Pancreas (tissue), 10 donors: ENCODE measurements at regions not wholly inside any gene's neighbourhood (a gene's known extent, or its start where the extent isn't known, plus 50 kb on each side); places are given as distances from the start of the nearest gene placed in this dataset.

ENCODE experiments used
- ATAC-seq, 4 donors: fragments of 200-7000 bp; cut with Tn5 transposase; one replicate each; pipeline versions ENCODE4 v1.8.0 to v1.9.1; 2020; ENCODE audit warnings: mild to moderate bottlenecking in 4 of 4, moderate library complexity in 4 of 4
- DNase-seq, 6 donors: peaks; one replicate each; pipeline ENCODE4 v3.0.0-alpha.2; 2020
- FAIRE-seq: peaks from 2 replicates; lab custom pipeline; 2012; peaks lifted over from hg19 to GRCh38; lab: Jason Lieb, UNC
- H3K27ac ChIP-seq, 4 donors: fragments of 200-600 bp; sonication (generic); 1 replicate in 3 of 4; 2 replicates in 1 of 4; pipeline versions ENCODE4 v1.5.0 to v1.8.0; 2020
- H3K27me3 ChIP-seq, 4 donors: fragments of 200-600 bp; one replicate each; pipeline ENCODE4 v1.8.0; 2021
- H3K36me3 ChIP-seq, 3 donors: fragments of 200-600 bp; sonication (generic) in 1 of 3; one replicate each; pipeline versions ENCODE4 v1.5.0 to v1.8.0; 2020 to 2021
- H3K4me1 ChIP-seq, 3 donors: fragments of 200-600 bp; one replicate each; pipeline ENCODE4 v1.8.0; 2021
- H3K4me3 ChIP-seq, 4 donors: fragments of 200-600 bp; sonication (generic) in 2 of 4; one replicate each; pipeline versions ENCODE4 v1.5.0 to v1.8.0; 2020 to 2021
- H3K9me3 ChIP-seq, 4 donors: fragments of 200-600 bp; one replicate each; pipeline ENCODE4 v1.8.0; 2021
- WGBS, 2 donors: extraction: QIAGEN DNeasy Blood & Tissue Kit; methylation state at CpG; one replicate each; pipeline ENCODE4 v1.1.7; 2013; 5-methylcytosine and 5-hydroxymethylcytosine counted together
- intact Hi-C, 3 donors: fragments of 100-400 bp; cut with DNase I; formaldehyde crosslinking; loops; one replicate each; pipeline versions ENCODE4 v1.11.1 to v1.14.2; 2022
- TF ChIP-seq, protein P1 (sequence below), 4 donors: fragments of 200-600 bp; sonication (generic) in 3 of 4; IDR thresholded peaks; one replicate each; pipeline versions ENCODE4 v1.5.0 to v1.8.0; 2021; ENCODE audit warnings: antibody characterized with exemption in 4 of 4
- donor health status: healthy with polysubstance abuse.
- donor health status: DM: no; HTN: no; CAD: no; lungs with moderate emphysema.
- donor health status: DM: no; HTN: no; CAD: no.
- donor health status: control.
- donor health status: control.
- donor health status: Bipolar disorder and iron deficiency.
- donor health status: DM: yes; HTN: yes; CAD: no.
- donor health status: DM: no; HTN: no; CAD: no.
- donor health status: DM: no; HTN: no; CAD: no.
- donor health status: DM: yes; HTN: yes; CAD: no.

DNA sequence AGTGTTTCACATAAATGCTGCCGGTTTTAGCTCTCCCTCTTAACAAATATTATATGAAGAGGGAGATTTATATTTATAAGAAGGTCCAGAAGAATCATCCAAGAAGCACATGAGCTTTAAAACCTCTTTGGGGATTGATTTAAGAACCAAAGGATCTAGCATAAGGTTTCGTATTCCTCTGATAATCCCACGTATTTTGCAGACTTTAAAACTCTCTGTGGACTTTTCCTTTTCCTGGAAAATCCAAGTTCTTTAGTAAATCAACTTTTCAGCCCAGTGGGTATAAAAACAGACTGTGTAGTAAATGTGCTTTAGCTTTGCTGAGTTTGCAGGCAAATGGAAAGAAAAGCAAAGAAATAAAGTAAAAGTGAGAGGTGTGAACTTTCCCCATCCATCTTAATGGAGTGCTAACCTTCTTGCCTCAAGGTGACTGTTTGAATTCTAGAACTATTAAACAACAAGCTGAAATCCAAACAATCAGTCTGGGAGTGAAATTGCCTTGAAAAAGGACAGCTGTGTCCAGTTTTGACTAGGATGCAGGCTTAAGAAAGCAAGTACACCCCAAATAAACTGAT is 363.4 kb upstream of the SLC24A2 start:
- Histone ChIP-seq H3K4me3 (no peak overlapping the region), H3K36me3 (no peaks in the 10 kb centered on the region), H3K27ac (no peak overlapping the region), H3K9me3 (no peaks in the 10 kb centered on the region), H3K27me3 (no peaks in the 10 kb centered on the region), H3K4me1 (no peaks in the 10 kb centered on the region)
- no peak for ATAC-seq
- FAIRE-seq, result no peak
- DNase-seq, result no peak
- 76% methylated on average over 3 of the region's 3 CpGs for WGBS, 2 donors
- intact Hi-C loops, result no loop called here
- TF ChIP-seq, protein P1, sequence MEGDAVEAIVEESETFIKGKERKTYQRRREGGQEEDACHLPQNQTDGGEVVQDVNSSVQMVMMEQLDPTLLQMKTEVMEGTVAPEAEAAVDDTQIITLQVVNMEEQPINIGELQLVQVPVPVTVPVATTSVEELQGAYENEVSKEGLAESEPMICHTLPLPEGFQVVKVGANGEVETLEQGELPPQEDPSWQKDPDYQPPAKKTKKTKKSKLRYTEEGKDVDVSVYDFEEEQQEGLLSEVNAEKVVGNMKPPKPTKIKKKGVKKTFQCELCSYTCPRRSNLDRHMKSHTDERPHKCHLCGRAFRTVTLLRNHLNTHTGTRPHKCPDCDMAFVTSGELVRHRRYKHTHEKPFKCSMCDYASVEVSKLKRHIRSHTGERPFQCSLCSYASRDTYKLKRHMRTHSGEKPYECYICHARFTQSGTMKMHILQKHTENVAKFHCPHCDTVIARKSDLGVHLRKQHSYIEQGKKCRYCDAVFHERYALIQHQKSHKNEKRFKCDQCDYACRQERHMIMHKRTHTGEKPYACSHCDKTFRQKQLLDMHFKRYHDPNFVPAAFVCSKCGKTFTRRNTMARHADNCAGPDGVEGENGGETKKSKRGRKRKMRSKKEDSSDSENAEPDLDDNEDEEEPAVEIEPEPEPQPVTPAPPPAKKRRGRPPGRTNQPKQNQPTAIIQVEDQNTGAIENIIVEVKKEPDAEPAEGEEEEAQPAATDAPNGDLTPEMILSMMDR (IDR thresholded peaks at IDR 0.05), result no peak

DNA sequence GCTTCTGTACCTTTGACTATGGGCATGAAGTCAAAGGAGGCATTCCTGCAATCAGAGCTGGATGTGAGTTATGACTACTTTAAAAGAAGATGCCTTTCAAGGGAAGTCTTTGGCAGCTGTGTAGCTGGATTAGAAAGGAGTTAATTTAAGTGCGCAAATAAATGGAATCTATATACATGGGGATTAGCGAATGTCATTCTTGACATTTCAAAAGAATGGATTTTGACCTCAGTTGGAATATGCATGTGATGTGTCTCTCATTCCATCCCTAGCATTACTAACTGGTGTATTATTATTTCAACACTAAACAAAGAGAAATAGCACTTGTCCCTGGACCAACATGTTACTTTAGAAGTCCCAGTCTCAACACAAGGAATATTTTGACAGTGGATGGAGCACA is 359.6 kb upstream of the SLC24A2 start:
- TF ChIP-seq, protein P1 (IDR thresholded peaks at IDR 0.05), result no peak
- no peaks in the 10 kb centered on the region for H3K9me3 ChIP-seq
- ATAC-seq, result no peak
- 93 to 97% methylated on average over 2 of the region's 2 CpGs for WGBS, 2 donors
- no peaks in the 10 kb centered on the region for H3K27me3 ChIP-seq
- intact Hi-C loops, result no loop called here
- H3K4me1 ChIP-seq, result no peaks in the 10 kb centered on the region
- no peak overlapping the region for H3K27ac ChIP-seq
- H3K36me3 ChIP-seq, result no peaks in the 10 kb centered on the region
- DNase-seq, result no peak
- H3K4me3 ChIP-seq, result no peak overlapping the region
- FAIRE-seq, result no peak

DNA sequence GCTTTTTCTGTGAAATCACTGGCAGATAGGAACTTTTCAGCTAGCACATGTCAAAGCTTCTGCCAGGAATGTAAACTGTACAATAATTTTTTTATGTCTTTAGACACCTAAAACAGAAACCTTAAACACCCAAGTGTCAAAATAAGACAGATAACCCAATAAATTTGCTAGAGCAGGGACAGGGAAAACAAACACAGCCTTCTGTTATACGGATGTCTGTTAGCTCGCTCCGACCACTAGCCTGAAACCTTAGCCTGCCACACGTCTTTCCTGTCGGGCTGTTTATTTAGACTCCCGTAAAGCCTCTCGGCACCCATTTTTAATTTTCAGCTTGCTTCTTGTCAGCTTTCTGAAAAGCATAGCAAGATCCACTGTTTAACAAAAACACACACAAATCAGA is 355.4 kb upstream of the SLC24A2 start:
- no peak for DNase-seq
- intact Hi-C loops, result no loop called here
- no peaks in the 10 kb centered on the region for H3K9me3 ChIP-seq

DNA sequence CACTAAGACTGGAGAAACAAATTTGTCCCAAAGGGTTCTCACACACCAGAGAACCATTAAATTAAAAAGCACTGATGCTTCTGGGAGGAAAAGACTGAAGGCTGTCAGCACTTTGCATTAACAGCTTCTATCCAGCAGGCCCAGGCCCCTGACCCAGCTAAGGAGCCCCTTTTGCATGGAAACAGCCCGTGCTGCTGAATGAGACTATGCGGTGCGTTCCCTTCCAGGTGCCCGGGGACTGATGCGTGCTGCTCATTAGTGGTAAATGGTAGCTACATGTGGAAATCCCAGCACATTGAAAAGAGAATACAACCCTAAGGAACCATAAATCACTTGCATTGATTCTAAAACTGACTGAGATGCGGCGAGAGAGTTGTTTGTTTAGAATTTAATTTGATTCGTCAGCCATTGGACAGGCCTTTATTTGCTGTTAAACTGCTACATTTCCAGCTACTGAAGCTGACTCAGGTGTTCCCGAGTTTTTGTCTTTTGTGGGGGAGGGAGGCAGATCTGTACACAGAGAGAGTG is 351.0 kb upstream of the SLC24A2 start:
- DNase-seq, result no peak
- Histone ChIP-seq H3K36me3 (no peaks in the 10 kb centered on the region), H3K9me3 (no peaks in the 10 kb centered on the region), H3K4me1 (peaks cover 0 to 10% (median 0%) of the 10 kb centered on the region in 3 donors), H3K27me3 (no peaks in the 10 kb centered on the region), H3K4me3 (no peak overlapping the region), H3K27ac (no peak overlapping the region)
- no peak for ATAC-seq
- 89 to 92% methylated on average over 9 of the region's 9 CpGs for WGBS, 2 donors
- intact Hi-C loops, result no loop called here
- TF ChIP-seq, protein P1 (IDR thresholded peaks at IDR 0.05), result no peak
- FAIRE-seq, result no peak

More for the DNA sequence above, 355.4 kb upstream of the SLC24A2 start:
- no peak overlapping the region for H3K4me3 ChIP-seq
- WGBS, 2 donors, result 33 to 43% methylated on average over 7 of the region's 7 CpGs
- FAIRE-seq (no peak), ATAC-seq (peak in 3 of 4 donors; percentile 50 to 80 (median 76))
- no peak overlapping the region for H3K27ac ChIP-seq
- TF ChIP-seq, protein P1 (IDR thresholded peaks at IDR 0.05), result no peak
- H3K4me1 ChIP-seq, result no peaks in the 10 kb centered on the region
- no peaks in the 10 kb centered on the region for H3K27me3 ChIP-seq
- no peaks in the 10 kb centered on the region for H3K36me3 ChIP-seq

DNA sequence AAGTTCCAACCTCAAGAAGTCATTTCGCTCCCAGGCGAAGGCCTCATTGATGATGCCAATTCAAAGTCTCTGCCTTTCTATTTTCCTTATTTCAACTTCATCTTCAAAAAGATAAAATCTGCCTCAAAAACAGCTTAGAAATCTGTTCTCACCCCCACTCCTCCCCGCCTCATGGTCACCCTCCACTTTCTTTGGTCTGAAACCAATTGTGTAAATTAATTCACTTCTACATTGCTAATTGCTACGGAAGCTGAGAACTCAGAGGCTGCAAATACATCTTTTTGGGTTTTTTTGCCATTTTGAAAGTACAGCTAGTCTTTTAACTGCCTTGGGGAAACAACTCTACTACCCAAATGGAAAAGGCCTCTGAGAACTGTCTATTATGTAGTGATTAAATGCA is 350.0 kb upstream of the SLC24A2 start:
- TF ChIP-seq, protein P1 (IDR thresholded peaks at IDR 0.05), result no peak
- Histone ChIP-seq H3K27me3 (no peaks in the 10 kb centered on the region), H3K4me3 (no peak overlapping the region), H3K4me1 (peaks cover 0 to 10% (median 0%) of the 10 kb centered on the region in 3 donors), H3K27ac (no peak overlapping the region), H3K36me3 (no peaks in the 10 kb centered on the region), H3K9me3 (no peaks in the 10 kb centered on the region)
- intact Hi-C loops, result no loop called here
- FAIRE-seq (no peak), ATAC-seq (no peak), DNase-seq (no peak)
- 96 to 100% methylated on average over 4 of the region's 4 CpGs for WGBS, 2 donors
